ENCODE measurements at regions not wholly inside any gene's neighbourhood (a gene's known extent, or its start where the extent isn't known, plus 50 kb on each side); places are given as distances from the start of the nearest gene placed in this dataset.

GRCh38 chr1:87584586-87584985, 255.9 kb downstream of the LMO4 start:
- Histone ChIP-seq H3K4me1 (no peaks in the 10 kb centered on the region), H3K27ac (no peak overlapping the region), H3K27me3 (ENCODE audit: insufficient read depth in 3 of 3, low read length in 2 of 3) (no peaks in the 10 kb centered on the region), H3K9me3 (no peaks in the 10 kb centered on the region), H3K4me3 (no peak overlapping the region), H3K36me3 (ENCODE audit: insufficient read depth in 1 of 2, low read depth in 1 of 2) (no peaks in the 10 kb centered on the region)
- DNase-seq: no peak
- ATAC-seq: no peak
- TF ChIP-seq, protein P1, sequence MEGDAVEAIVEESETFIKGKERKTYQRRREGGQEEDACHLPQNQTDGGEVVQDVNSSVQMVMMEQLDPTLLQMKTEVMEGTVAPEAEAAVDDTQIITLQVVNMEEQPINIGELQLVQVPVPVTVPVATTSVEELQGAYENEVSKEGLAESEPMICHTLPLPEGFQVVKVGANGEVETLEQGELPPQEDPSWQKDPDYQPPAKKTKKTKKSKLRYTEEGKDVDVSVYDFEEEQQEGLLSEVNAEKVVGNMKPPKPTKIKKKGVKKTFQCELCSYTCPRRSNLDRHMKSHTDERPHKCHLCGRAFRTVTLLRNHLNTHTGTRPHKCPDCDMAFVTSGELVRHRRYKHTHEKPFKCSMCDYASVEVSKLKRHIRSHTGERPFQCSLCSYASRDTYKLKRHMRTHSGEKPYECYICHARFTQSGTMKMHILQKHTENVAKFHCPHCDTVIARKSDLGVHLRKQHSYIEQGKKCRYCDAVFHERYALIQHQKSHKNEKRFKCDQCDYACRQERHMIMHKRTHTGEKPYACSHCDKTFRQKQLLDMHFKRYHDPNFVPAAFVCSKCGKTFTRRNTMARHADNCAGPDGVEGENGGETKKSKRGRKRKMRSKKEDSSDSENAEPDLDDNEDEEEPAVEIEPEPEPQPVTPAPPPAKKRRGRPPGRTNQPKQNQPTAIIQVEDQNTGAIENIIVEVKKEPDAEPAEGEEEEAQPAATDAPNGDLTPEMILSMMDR (IDR thresholded peaks at IDR 0.05): no peak
- 60 to 68% (median 63%) methylated on average over 1 of the region's 1 CpG for WGBS, 3 donors
- intact Hi-C loops (cut with DNase I): no loop called here

- intact Hi-C loops (cut with DNase I): no loop called here
- ATAC-seq: no peak
- H3K27me3 ChIP-seq (ENCODE audit: insufficient read depth in 3 of 3, low read length in 2 of 3): no peaks in the 10 kb centered on the region
- H3K9me3 ChIP-seq: no peaks in the 10 kb centered on the region
- TF ChIP-seq, protein P1 (IDR thresholded peaks at IDR 0.05): no peak
- no peaks in the 10 kb centered on the region for H3K36me3 ChIP-seq (ENCODE audit: insufficient read depth in 1 of 2, low read depth in 1 of 2)
- no peaks in the 10 kb centered on the region for H3K4me1 ChIP-seq
- no peak overlapping the region for H3K4me3 ChIP-seq
- H3K27ac ChIP-seq: no peak overlapping the region
- DNase-seq: no peak
- 69 to 81% (median 77%) methylated on average over 3 of the region's 3 CpGs for WGBS, 3 donors
Measured at GRCh38 chr1:87586501-87586900, 257.8 kb downstream of the LMO4 start.

GRCh38 chr1:87588495-87588894, 259.8 kb downstream of the LMO4 start:
- no peak overlapping the region for H3K27ac ChIP-seq
- no peaks in the 10 kb centered on the region for H3K36me3 ChIP-seq (ENCODE audit: insufficient read depth in 1 of 2, low read depth in 1 of 2)
- TF ChIP-seq, protein P1 (IDR thresholded peaks at IDR 0.05): no peak
- no peak overlapping the region for H3K4me3 ChIP-seq
- no peaks in the 10 kb centered on the region for H3K4me1 ChIP-seq
- H3K9me3 ChIP-seq: no peaks in the 10 kb centered on the region
- 22 to 33% (median 27%) methylated on average over 4 of the region's 4 CpGs for WGBS, 3 donors
- no peak for DNase-seq
- no peak for ATAC-seq
- intact Hi-C loops (cut with DNase I): no loop called here
- H3K27me3 ChIP-seq (ENCODE audit: insufficient read depth in 3 of 3, low read length in 2 of 3): no peaks in the 10 kb centered on the region

DNA sequence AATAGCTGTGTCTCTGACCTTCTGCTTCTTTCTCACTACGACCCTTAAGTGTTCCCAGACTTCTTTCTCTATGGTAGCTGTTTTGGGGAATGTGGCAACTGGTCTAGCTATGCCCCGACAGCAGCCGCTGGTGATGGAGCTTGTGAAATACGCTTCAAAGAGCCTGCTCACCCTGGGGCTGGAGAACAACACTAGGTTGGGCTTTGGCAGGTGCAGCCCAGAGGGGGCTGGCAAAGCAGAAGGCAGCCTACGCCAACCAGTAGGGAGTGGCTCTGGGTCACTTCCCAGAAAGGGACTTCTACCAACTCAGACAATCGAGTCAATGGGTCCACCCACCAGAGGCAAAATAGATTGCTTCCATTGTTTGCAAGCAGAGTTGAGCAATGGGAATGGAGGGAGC, 262.8 kb downstream of the LMO4 start:
- ATAC-seq (no peak), DNase-seq (no peak)
- Histone ChIP-seq H3K36me3 (ENCODE audit: insufficient read depth in 1 of 2, low read depth in 1 of 2) (no peaks in the 10 kb centered on the region), H3K9me3 (no peaks in the 10 kb centered on the region), H3K4me1 (no peaks in the 10 kb centered on the region), H3K27me3 (ENCODE audit: insufficient read depth in 3 of 3, low read length in 2 of 3) (no peaks in the 10 kb centered on the region), H3K27ac (no peak overlapping the region), H3K4me3 (no peak overlapping the region)
- intact Hi-C loops (cut with DNase I): no loop called here
- 54 to 70% (median 67%) methylated on average over 6 of the region's 6 CpGs for WGBS, 3 donors
- TF ChIP-seq, protein P1 (IDR thresholded peaks at IDR 0.05): no peak

GRCh38 chr1:87592156-87592555, 263.5 kb downstream of the LMO4 start:
- intact Hi-C loops (cut with DNase I): no loop called here
- DNase-seq (no peak), ATAC-seq (no peak)
- H3K9me3 ChIP-seq: no peaks in the 10 kb centered on the region
- 96 to 98% (median 97%) methylated on average over 2 of the region's 2 CpGs for WGBS, 3 donors
- H3K36me3 ChIP-seq (ENCODE audit: insufficient read depth in 1 of 2, low read depth in 1 of 2): no peaks in the 10 kb centered on the region
- H3K4me1 ChIP-seq: no peaks in the 10 kb centered on the region
- H3K4me3 ChIP-seq: no peak overlapping the region
- no peak overlapping the region for H3K27ac ChIP-seq
- TF ChIP-seq, protein P1 (IDR thresholded peaks at IDR 0.05): no peak
- H3K27me3 ChIP-seq (ENCODE audit: insufficient read depth in 3 of 3, low read length in 2 of 3): no peaks in the 10 kb centered on the region
